Aorta (tissue), 5 donors: ENCODE measurements at regions not wholly inside any gene's neighbourhood (a gene's known extent, or its start where the extent isn't known, plus 50 kb on each side); places are given as distances from the start of the nearest gene placed in this dataset.

Source experiments
- ATAC-seq: fragments of 200-7000 bp; cut with Tn5 transposase; one replicate; pipeline ENCODE4 v1.9.1; 2022; ENCODE audit warnings: moderate library complexity; ENCODE audit not compliant: low FRiP score
- DNase-seq, 2 donors: peaks; one replicate each; pipeline ENCODE4 v3.0.0-alpha.2; 2020
- H3K27ac ChIP-seq, 2 donors: one replicate each; pipeline ENCODE4 v1.5.1; 2013; ENCODE audit warnings: low read length in 2 of 2, mild to moderate bottlenecking in 2 of 2, moderate library complexity in 2 of 2, control low read depth in 1 of 2, inconsistent platforms in 1 of 2, low read depth in 1 of 2
- H3K27me3 ChIP-seq, 2 donors: one replicate each; pipeline ENCODE4 v1.6.1; 2013; ENCODE audit warnings: control low read depth in 1 of 2, low read length in 1 of 2, mild to moderate bottlenecking in 1 of 2, moderate library complexity in 1 of 2; ENCODE audit not compliant: insufficient read depth in 2 of 2, control insufficient read depth in 1 of 2
- H3K36me3 ChIP-seq, 2 donors: one replicate each; pipeline ENCODE4 v1.6.1; 2013; ENCODE audit warnings: control low read depth in 1 of 2, low read length in 1 of 2, mild to moderate bottlenecking in 1 of 2; ENCODE audit not compliant: insufficient read depth in 2 of 2, control insufficient read depth in 1 of 2
- H3K4me1 ChIP-seq, 2 donors: one replicate each; pipeline ENCODE4 v1.6.1; 2013; ENCODE audit warnings: low read length in 2 of 2, control low read depth in 1 of 2, mild to moderate bottlenecking in 1 of 2, moderate library complexity in 1 of 2; ENCODE audit not compliant: insufficient read depth in 2 of 2, control insufficient read depth in 1 of 2
- H3K4me3 ChIP-seq, 2 donors: one replicate each; pipeline ENCODE4 v1.5.1; 2013; ENCODE audit warnings: low read length in 2 of 2, control low read depth in 1 of 2, mild to moderate bottlenecking in 1 of 2
- H3K9me3 ChIP-seq: one replicate; pipeline ENCODE4 v1.6.1; 2013; ENCODE audit warnings: mild to moderate bottlenecking, low read length; ENCODE audit not compliant: control insufficient read depth
- WGBS, 2 donors: extraction: QIAGEN DNeasy Blood & Tissue Kit; methylation state at CpG; one replicate each; pipeline ENCODE4 v1.1.7; 2013; 5-methylcytosine and 5-hydroxymethylcytosine counted together
- intact Hi-C, 2 donors: fragments of 100-400 bp; cut with DNase I; formaldehyde crosslinking; loops; one replicate each; pipeline versions ENCODE4 v1.14.2 to v1.15.0; 2022
- donor health status: healthy with polysubstance abuse.
- donor health status: Bipolar disorder and iron deficiency.
- donor health status: DM: no; HTN: no; CAD: no.
- donor health status: DM: no; HTN: no; CAD: no.
- donor health status: DM: yes; HTN: yes; CAD: no.

- ATAC-seq: no peak
- Histone ChIP-seq H3K27me3 (no peaks in the 10 kb centered on the region), H3K4me1 (no peaks in the 10 kb centered on the region), H3K27ac (no peak overlapping the region), H3K4me3 (no peak overlapping the region), H3K9me3 (peaks cover 2% of the 10 kb centered on the region), H3K36me3 (no peaks in the 10 kb centered on the region)
- peak; percentile 40 to 71 for DNase-seq
- 64 to 71% methylated on average over 42 of the region's 42 CpGs for WGBS, 2 donors
- intact Hi-C loops: no loop called here
These were observed 157.1 kb downstream of the OLFM1 start for GRCh38 chr9:135244271-135245221.

DNA sequence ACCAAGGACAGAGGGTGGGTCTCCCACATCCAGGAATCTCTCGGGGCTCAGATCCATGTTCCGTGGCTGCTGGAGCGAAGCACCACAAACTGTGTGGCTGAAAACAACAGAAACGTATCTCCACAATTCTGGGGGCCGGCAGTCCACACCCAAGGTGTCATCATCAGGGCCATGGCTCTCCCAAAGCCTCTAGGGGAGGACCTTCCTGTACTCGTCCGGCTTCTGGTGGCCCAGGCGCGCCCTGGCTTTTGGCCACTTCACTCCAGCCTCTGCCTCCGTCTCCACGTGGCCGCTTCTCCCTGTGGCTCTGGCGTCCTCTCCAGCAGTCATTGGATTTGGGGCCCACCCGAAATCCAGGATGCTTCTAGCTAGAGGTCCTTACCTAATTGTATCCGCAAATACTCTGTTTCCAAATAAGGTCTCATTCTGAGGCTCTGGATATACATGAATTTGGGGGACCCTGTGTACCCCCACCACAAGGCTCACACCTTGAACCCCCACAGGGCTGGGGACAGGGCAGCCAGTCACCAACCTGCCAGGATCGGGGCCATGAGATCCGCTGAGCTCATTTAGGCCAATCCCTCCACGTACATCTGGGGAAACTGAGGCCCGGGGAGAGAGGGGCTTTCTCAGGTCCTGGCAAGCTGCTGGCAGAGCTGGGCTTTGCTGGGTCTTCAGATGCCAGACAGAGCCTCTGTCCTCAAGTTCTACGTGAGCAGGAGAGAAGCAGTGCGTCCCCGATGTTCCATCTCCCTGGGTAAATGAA, 158.2 kb downstream of the OLFM1 start:
- H3K27me3 ChIP-seq: no peaks in the 10 kb centered on the region
- no peak for ATAC-seq
- DNase-seq: peak; percentile 32 to 54
- no peaks in the 10 kb centered on the region for H3K36me3 ChIP-seq
- H3K4me3 ChIP-seq: no peak overlapping the region
- H3K9me3 ChIP-seq: no peaks in the 10 kb centered on the region
- no peaks in the 10 kb centered on the region for H3K4me1 ChIP-seq
- 90 to 91% methylated on average over 22 of the region's 22 CpGs for WGBS, 2 donors
- H3K27ac ChIP-seq: no peak overlapping the region
- intact Hi-C loops: no loop called here

DNA sequence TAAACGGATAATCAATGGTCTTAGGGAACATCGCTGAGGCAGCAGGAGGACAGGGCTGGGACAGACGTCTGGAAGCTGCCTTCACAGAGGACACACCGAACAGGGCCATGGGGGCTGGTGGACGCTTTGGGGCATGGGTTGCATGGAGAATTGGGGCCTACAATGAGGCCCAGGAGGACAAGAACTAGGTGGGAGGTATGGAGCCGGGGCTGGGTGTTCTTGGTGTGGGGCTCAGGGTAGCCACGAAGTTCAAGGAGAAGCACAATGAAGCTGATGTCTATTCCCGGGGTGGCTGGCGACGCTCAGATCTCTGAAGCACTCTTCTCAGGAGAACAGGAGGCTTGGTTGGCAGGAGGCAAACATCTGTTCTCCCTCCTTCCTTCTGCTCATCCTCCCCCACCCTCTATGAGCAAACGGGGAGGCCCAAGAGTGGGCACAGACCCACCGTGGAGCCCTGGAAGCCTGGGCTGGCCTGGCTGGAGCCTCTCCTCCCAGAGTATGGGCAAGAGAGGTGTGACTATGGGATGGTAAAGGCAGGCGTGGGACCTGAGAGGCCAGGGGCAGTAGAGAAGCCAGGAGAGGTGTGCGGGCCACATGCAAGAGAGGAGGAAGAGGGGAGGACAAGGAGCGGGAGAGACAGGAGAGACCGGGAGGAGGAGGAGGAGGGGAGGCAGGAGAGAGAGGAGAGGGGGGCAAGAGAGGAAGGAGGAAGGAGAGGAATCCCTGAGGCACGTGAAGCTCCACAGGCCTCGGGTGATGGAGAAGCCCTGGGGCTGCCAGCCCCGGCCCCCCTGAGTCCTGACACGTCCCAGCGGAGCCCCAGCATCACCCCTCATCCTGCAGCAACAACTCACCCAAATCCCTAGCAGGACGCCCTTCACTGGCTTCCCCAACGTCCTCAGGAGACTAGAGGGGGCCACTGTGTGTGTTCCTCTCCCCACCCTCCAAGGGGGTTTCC, 159.1 kb downstream of the OLFM1 start:
- ATAC-seq: no peak
- no peak overlapping the region for H3K27ac ChIP-seq
- peak; percentile 36 to 57 for DNase-seq
- H3K36me3 ChIP-seq: no peaks in the 10 kb centered on the region
- H3K9me3 ChIP-seq: no peaks in the 10 kb centered on the region
- no peaks in the 10 kb centered on the region for H3K4me1 ChIP-seq
- no peaks in the 10 kb centered on the region for H3K27me3 ChIP-seq
- H3K4me3 ChIP-seq: no peak overlapping the region
- 60 to 61% methylated on average over 23 of the region's 23 CpGs for WGBS, 2 donors
- intact Hi-C loops: no loop called here

DNA sequence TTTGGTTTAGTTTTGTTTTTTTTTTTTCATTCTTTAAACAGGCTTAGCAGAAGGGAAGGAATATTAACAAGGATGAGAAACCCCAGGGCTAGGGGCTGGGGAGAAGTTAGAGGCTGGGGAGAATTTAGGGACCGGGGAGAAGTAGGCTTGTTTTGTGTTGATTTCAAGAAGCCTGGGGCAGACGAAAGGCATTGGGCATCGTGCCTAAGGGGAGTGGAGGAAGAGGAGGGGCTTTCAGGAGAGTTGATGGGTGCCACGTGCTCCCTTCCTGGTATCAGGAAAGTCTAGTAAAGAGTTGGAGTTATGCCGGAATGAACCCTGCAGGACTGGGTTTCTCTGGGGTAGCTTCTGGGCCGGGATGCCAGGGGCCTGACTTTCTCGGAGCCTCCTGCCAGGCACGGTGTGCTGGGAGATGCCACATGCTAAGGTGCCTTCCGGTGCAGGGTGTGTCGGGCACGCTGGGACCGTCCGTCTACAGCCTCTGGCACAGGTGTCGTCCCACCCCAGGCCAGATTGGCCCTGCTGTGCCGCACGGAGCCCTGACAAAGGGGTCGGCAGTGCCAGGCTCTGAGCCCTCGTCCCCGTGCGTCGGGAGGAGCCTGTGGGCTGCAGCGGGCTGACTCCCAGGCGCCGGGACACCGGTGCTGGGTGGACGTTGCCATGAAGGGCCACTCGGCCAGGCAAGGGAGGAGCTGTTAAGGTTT, 159.9 kb downstream of the OLFM1 start:
- intact Hi-C loops: no loop called here
- 74 to 76% methylated on average over 27 of the region's 27 CpGs for WGBS, 2 donors
- H3K36me3 ChIP-seq: no peaks in the 10 kb centered on the region
- no peaks in the 10 kb centered on the region for H3K27me3 ChIP-seq
- no peak overlapping the region for H3K27ac ChIP-seq
- H3K4me3 ChIP-seq: no peak overlapping the region
- H3K4me1 ChIP-seq: no peaks in the 10 kb centered on the region
- peak; percentile 26 to 62 for DNase-seq
- no peak for ATAC-seq
- H3K9me3 ChIP-seq: no peaks in the 10 kb centered on the region

DNA sequence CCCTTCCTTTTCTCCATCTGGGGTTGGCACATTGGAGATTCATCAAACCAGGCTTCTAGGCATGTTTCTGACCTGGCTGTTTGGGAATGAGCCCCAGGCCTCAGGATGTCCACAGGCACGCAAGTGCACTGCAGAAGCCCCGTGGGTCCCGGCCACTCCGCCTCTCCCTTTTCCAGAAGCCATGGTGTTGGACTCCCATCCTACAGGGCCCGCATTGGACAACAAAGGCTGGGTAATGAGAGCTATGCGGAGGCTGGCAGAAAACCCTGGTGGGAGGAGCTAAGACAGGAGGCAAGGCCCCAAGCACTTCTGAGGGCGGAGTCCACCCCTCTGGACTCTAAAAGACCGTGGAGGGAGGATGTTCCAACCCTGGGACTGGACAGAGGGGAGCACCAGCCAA, 160.6 kb downstream of the OLFM1 start:
- intact Hi-C loops: no loop called here
- no peaks in the 10 kb centered on the region for H3K27me3 ChIP-seq

DNA sequence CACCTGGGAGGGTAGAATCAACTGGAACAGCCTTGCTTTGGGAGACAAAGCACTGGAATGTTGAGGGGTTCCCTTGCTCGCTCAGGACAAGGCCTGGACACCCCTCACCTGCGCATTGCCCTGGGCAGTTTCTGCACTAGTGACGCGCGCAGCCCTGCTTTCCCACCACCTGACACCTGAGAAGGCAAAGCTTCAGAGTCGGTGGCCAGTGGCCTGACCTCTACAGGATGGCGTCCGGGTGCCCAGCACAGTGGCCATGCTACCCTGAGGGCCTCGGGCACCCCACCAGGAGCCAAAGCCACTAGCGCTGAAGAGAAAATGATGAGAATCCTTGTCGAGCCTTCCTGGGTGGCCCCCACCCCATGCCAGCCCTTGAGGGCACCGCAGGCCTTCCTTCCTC, 161.3 kb downstream of the OLFM1 start:
- DNase-seq (peak in 1 of 2 donors; percentile 52), ATAC-seq (no peak)
- 94 to 95% methylated on average over 12 of the region's 12 CpGs for WGBS, 2 donors
- Histone ChIP-seq H3K27ac (no peak overlapping the region), H3K36me3 (no peaks in the 10 kb centered on the region), H3K27me3 (no peaks in the 10 kb centered on the region), H3K4me1 (no peaks in the 10 kb centered on the region), H3K4me3 (no peak overlapping the region), H3K9me3 (no peaks in the 10 kb centered on the region)
- intact Hi-C loops: no loop called here

More for the DNA sequence above, 160.6 kb downstream of the OLFM1 start:
- Histone ChIP-seq H3K9me3 (no peaks in the 10 kb centered on the region), H3K4me1 (no peaks in the 10 kb centered on the region), H3K36me3 (no peaks in the 10 kb centered on the region), H3K27ac (no peak overlapping the region), H3K4me3 (no peak overlapping the region)
- 58 to 59% methylated on average over 8 of the region's 8 CpGs for WGBS, 2 donors
- DNase-seq: peak; percentile 12 to 55
- ATAC-seq: no peak

- Histone ChIP-seq H3K4me1 (no peaks in the 10 kb centered on the region), H3K9me3 (no peaks in the 10 kb centered on the region), H3K27ac (no peak overlapping the region), H3K27me3 (no peaks in the 10 kb centered on the region), H3K36me3 (no peaks in the 10 kb centered on the region), H3K4me3 (no peak overlapping the region)
- peak in 1 of 2 donors; percentile 22 for DNase-seq
- WGBS, 2 donors: 84 to 85% methylated on average over 9 of the region's 9 CpGs
- no peak for ATAC-seq
- intact Hi-C loops: no loop called here
These were observed 161.7 kb downstream of the OLFM1 start for GRCh38 chr9:135249191-135249590.

- 85 to 87% methylated on average over 8 of the region's 8 CpGs for WGBS, 2 donors
- no peak overlapping the region for H3K27ac ChIP-seq
- no peaks in the 10 kb centered on the region for H3K4me1 ChIP-seq
- H3K4me3 ChIP-seq: no peak overlapping the region
- intact Hi-C loops: no loop called here
- ATAC-seq: no peak
- no peaks in the 10 kb centered on the region for H3K9me3 ChIP-seq
- no peaks in the 10 kb centered on the region for H3K36me3 ChIP-seq
- no peaks in the 10 kb centered on the region for H3K27me3 ChIP-seq
- peak; percentile 17 to 56 for DNase-seq
These were observed 162.2 kb downstream of the OLFM1 start for GRCh38 chr9:135249711-135250110.
